ENCODE measurements at regions not wholly inside any gene's neighbourhood (a gene's known extent, or its start where the extent isn't known, plus 50 kb on each side); places are given as distances from the start of the nearest gene placed in this dataset.
A peak's percentile ranks its signal among the peaks of the same experiment; 100 is the strongest.

DNA sequence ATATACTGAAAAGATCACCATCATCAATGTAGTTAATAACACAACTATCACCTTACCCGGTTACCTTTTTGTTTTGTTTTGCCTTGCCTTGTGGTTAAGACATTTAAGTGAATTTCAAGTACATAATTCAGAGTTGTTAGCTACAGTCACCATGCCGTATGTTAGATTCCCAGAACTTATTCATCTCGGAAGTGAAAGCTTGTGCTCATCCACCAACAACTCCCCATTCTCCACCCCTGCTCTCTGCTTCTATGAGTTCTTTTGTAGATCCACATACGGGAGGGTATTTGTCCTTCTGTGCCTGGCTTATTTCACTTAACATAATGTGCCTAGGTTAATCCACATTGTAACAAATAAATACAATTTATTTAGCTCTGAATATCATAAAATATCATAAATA, 182.8 kb upstream of the ADARB2 start:
- intact Hi-C loops (cut with DNase I; ENCODE audit: low total_unique reads): no loop called here
- H3K27me3 ChIP-seq (replicated peaks in 1 of 7): peaks cover 0 to 5% (median 0%) of the 10 kb centered on the region in 7 donors
- no peak overlapping the region for H3K27ac ChIP-seq
- DNase-seq: no peak
- no peaks in the 10 kb centered on the region for H3K4me1 ChIP-seq
- no peak overlapping the region for H3K4me3 ChIP-seq
- TF ChIP-seq, protein P1, sequence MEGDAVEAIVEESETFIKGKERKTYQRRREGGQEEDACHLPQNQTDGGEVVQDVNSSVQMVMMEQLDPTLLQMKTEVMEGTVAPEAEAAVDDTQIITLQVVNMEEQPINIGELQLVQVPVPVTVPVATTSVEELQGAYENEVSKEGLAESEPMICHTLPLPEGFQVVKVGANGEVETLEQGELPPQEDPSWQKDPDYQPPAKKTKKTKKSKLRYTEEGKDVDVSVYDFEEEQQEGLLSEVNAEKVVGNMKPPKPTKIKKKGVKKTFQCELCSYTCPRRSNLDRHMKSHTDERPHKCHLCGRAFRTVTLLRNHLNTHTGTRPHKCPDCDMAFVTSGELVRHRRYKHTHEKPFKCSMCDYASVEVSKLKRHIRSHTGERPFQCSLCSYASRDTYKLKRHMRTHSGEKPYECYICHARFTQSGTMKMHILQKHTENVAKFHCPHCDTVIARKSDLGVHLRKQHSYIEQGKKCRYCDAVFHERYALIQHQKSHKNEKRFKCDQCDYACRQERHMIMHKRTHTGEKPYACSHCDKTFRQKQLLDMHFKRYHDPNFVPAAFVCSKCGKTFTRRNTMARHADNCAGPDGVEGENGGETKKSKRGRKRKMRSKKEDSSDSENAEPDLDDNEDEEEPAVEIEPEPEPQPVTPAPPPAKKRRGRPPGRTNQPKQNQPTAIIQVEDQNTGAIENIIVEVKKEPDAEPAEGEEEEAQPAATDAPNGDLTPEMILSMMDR (IDR thresholded peaks at IDR 0.05 in 8 of 11, conservative IDR thresholded peaks at IDR 0.05 in 3 of 11): no peak
- TF ChIP-seq POLR2A (IDR thresholded peaks at IDR 0.05) (no peak), POLR2AphosphoS5 (IDR thresholded peaks at IDR 0.05) (no peak)
- H3K36me3 ChIP-seq: no peaks in the 10 kb centered on the region
- WGBS, 5 donors: 52 to 79% (median 53%) methylated on average over 4 of the region's 4 CpGs
- no peaks in the 10 kb centered on the region for H3K9me3 ChIP-seq

DNA sequence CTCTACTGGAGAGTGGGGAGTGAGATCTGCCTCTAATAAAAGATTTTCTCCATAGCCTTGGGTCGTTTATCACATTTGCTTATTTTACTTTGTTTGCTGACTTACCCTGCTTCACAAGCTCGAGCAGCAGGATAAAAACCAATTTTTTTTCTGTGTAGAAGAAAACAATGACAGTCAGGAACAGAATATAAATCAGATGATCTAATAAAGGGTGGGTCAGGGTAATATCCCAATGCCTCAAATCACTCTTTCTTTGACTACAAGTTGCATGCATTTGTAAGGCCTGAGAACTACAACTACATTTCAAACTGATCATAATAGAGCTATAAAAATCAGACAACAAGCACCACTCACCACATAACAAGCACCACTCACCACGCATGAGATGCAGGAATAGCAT, 174.4 kb upstream of the ADARB2 start:
- H3K27me3 ChIP-seq (replicated peaks in 1 of 7): no peaks in the 10 kb centered on the region
- no peaks in the 10 kb centered on the region for H3K9me3 ChIP-seq
- H3K4me3 ChIP-seq: no peak overlapping the region
- no peaks in the 10 kb centered on the region for H3K4me1 ChIP-seq
- no peak for DNase-seq
- whole genome bisulfite sequencing, 5 donors: 60 to 77% (median 65%) methylated on average over 3 of the region's 3 CpGs
- TF ChIP-seq, protein P1 (IDR thresholded peaks at IDR 0.05 in 8 of 11, conservative IDR thresholded peaks at IDR 0.05 in 3 of 11): no peak
- TF ChIP-seq POLR2AphosphoS5 (IDR thresholded peaks at IDR 0.05) (no peak), POLR2A (IDR thresholded peaks at IDR 0.05) (no peak)
- intact Hi-C loops (cut with DNase I; ENCODE audit: low total_unique reads): no loop called here
- H3K27ac ChIP-seq: no peak overlapping the region
- no peaks in the 10 kb centered on the region for H3K36me3 ChIP-seq

DNA sequence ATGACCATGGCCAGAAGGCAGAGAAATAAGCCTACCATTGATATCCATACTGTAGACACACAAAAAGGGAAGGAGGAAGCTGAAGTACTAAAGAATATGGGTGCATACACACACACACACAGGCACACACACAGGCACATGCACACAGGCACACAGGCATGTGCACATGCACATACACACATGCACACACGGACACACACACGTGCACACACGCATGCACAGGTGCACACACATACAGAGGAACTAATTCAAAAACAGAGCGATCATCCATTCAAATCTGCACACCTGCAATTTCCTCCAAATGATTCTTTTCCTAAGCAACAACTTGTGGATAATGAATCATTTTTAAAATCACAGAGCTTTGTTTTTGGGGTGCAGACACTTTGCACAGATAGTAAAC, 166.7 kb upstream of the ADARB2 start:
- no peak for DNase-seq
- Histone ChIP-seq H3K36me3 (no peaks in the 10 kb centered on the region), H3K4me1 (no peaks in the 10 kb centered on the region), H3K27me3 (replicated peaks in 1 of 7) (no peaks in the 10 kb centered on the region), H3K9me3 (no peaks in the 10 kb centered on the region), H3K4me3 (no peak overlapping the region), H3K27ac (no peak overlapping the region)
- WGBS, 5 donors: 82 to 94% (median 86%) methylated on average over 4 of the region's 4 CpGs
- no peak for TF ChIP-seq POLR2A (IDR thresholded peaks at IDR 0.05)
- intact Hi-C loops (cut with DNase I; ENCODE audit: low total_unique reads): no loop called here

DNA sequence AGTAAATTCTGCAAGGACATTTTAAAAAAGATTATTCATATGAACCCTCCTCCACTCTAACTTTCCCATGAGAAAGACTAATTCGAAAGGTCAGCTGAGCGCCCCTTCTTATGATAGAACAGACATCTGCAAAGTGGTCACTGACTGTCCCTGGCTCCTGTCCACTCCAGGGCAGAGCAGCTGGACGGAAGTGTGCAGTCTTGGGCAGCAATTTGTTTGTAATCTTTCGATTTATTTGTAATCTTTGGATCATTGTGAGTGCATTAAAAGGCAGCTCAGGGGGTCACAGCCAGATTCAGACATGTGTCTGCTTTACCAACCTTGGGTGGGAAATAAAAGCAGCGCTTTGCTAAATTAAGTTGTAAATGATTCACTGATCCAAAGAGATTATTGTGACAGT, 158.8 kb upstream of the ADARB2 start:
- Histone ChIP-seq H3K27ac (peak overlapping the region in 3 of 8 donors; percentile 25 to 47 (median 38)), H3K4me1 (no peaks in the 10 kb centered on the region)

More for the DNA sequence above, 158.8 kb upstream of the ADARB2 start:
- Histone ChIP-seq H3K9me3 (no peaks in the 10 kb centered on the region), H3K36me3 (no peaks in the 10 kb centered on the region), H3K4me3 (no peak overlapping the region), H3K27me3 (replicated peaks in 1 of 7) (no peaks in the 10 kb centered on the region)
- TF ChIP-seq, protein P1 (IDR thresholded peaks at IDR 0.05 in 8 of 11, conservative IDR thresholded peaks at IDR 0.05 in 3 of 11): no peak
- peak in 1 of 3 donors; percentile 37 for TF ChIP-seq POLR2AphosphoS5 (IDR thresholded peaks at IDR 0.05)
- DNase-seq: no peak
- intact Hi-C loops (cut with DNase I; ENCODE audit: low total_unique reads): no loop called here
- 71 to 76% (median 74%) methylated on average over 5 of the region's 5 CpGs for WGBS, 5 donors

Measured in spleen (tissue), 11 donors.